SJSA1 (cell line): ENCODE measurements at regions not wholly inside any gene's neighbourhood (a gene's known extent, or its start where the extent isn't known, plus 50 kb on each side); places are given as distances from the start of the nearest gene placed in this dataset.

ENCODE experiments used
- DNase-seq, 2 experiments: peaks; one replicate each; pipeline ENCODE4 v3.0.0-alpha.2; 2015 to 2020; ENCODE audit warnings: low spot score in 2 of 2, low read depth in 1 of 2
- H3K27ac ChIP-seq: fragments of 250-450 bp; sonication (Bioruptor Pico); 2 replicates; pipeline ENCODE4 v1.5.1; 2020; ENCODE audit warnings: mild to moderate bottlenecking, moderate library complexity
- H3K27me3 ChIP-seq: fragments of 250-450 bp; sonication (Bioruptor Pico); replicated peaks from 2 replicates; pipeline ENCODE4 v1.5.1; 2020; ENCODE audit warnings: mild to moderate bottlenecking, moderate library complexity
- H3K36me3 ChIP-seq: fragments of 250-450 bp; sonication (Bioruptor Pico); 2 replicates; pipeline ENCODE4 v1.5.1; 2020; ENCODE audit warnings: mild to moderate bottlenecking
- H3K4me1 ChIP-seq: fragments of 250-450 bp; sonication (Bioruptor Pico); replicated peaks from 2 replicates; pipeline ENCODE4 v1.6.1; 2021; ENCODE audit warnings: mild to moderate bottlenecking
- H3K4me3 ChIP-seq: fragments of 250-450 bp; sonication (Bioruptor Pico); 2 replicates; pipeline ENCODE4 v1.5.1; 2020; ENCODE audit warnings: mild to moderate bottlenecking
- H3K9me3 ChIP-seq: fragments of 250-450 bp; sonication (Bioruptor Pico); replicated peaks from 2 replicates; pipeline ENCODE4 v1.5.1; 2020; ENCODE audit warnings: mild to moderate bottlenecking

DNA sequence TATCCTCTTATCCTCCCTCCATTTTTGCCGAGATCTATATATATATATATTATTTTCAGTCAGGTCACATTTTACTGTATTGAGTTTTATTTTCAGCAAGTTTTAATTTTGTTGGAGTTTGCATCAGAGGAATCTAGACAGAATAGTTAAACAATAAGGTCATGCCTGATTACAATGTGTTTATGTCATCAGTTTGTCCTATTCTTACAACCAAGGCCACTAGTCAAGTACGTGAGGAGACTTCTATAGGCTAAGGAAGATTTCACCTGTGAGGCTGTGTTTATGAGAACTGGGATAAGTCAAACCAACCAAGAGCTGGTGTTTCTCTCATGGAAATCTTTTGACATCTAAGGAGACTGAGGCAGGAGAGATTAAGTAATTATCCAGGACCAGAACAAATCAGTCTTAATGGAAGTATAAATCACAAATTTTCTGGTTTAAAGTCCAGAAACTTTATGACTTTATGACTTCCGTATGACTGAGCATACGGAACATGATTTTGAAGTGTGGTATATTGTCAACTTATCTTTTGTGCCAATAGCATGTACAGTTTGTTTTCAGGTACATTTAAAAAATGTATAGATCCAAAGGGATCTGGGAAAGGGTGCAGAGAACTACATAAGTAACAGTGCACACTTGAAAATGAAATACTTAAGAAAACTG is 100.0 kb upstream of the DTNA start:
- no peak for DNase-seq
- no peaks in the 10 kb centered on the region for H3K9me3 ChIP-seq
- H3K4me3 ChIP-seq = no peak overlapping the region
- no peak overlapping the region for H3K27ac ChIP-seq
- no peaks in the 10 kb centered on the region for H3K27me3 ChIP-seq
- H3K4me1 ChIP-seq = no peaks in the 10 kb centered on the region
- no peaks in the 10 kb centered on the region for H3K36me3 ChIP-seq

DNA sequence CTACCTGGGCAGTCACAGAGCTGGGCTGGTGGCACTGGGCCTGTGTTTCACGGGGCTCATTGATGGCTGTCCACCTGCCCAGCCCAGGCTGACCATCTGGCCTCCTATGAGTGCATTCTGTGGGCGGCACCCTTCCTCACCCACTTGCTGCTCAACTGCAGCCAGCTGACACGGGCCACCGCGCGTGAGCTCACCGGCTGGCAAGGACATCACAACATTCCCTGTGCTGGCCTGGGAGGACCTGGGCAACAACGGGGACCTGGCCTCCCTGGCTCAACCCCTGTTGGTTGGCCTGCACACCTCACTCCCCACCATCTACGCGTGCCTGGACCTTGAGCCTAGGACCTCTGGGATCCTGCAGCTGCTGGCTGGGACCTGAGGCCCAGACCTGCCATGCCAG is 98.2 kb upstream of the DTNA start:
- Histone ChIP-seq H3K27ac (no peak overlapping the region), H3K4me1 (no peaks in the 10 kb centered on the region), H3K4me3 (no peak overlapping the region), H3K27me3 (no peaks in the 10 kb centered on the region), H3K36me3 (no peaks in the 10 kb centered on the region), H3K9me3 (no peaks in the 10 kb centered on the region)
- no peak for DNase-seq

DNA sequence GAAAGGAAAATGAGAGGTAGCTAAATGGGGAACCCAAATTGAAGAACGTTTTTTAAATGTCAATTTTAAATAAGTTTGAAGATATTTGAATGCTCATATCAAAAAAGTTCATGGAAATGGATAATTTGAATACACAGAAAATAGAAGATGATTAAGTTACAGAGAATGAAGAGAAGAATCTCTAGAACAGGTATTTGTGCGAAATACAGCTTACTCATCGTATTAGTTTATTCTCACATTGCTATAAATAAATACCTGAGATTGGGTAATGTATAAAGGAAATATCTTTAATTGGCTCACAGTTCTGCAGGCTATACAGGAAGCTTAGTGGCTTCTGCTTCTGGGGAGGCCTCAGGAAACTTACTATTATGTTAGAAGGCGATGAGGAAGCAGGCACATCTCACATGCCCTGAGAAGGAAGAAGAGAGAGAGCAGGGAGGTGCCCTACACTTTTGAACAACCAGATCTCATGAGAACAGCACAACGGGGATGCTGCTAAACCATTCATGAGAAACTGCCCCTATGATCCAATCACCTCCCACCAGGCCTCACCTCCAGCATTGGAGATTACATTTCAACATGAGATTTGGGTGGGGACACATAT is 89.7 kb upstream of the DTNA start:
- Histone ChIP-seq H3K27ac (no peak overlapping the region), H3K9me3 (no peaks in the 10 kb centered on the region), H3K27me3 (no peaks in the 10 kb centered on the region), H3K4me1 (no peaks in the 10 kb centered on the region), H3K4me3 (no peak overlapping the region), H3K36me3 (no peaks in the 10 kb centered on the region)
- DNase-seq = no peak

DNA sequence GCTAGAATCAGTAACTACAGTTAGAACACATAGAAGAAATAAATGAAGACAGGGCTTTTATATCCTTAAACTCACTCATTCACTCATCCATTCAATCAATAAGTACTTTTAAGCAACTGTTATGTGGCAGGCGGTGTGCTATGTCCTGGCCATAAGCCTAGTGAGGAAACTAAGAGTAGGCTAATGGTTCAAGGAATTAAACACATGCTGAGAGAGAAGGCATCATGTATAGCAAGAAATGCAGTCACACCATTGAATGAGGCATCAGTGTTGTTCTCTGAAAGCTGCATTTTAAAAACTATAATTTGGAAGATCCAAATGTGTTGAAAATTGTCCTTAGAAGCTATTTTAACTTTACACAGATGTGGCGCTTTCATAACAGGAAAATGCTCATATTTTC is 86.5 kb upstream of the DTNA start:
- no peak overlapping the region for H3K4me3 ChIP-seq
- H3K27me3 ChIP-seq = no peaks in the 10 kb centered on the region
- H3K9me3 ChIP-seq = no peaks in the 10 kb centered on the region
- no peak for DNase-seq
- no peaks in the 10 kb centered on the region for H3K36me3 ChIP-seq
- no peak overlapping the region for H3K27ac ChIP-seq
- H3K4me1 ChIP-seq = no peaks in the 10 kb centered on the region

DNA sequence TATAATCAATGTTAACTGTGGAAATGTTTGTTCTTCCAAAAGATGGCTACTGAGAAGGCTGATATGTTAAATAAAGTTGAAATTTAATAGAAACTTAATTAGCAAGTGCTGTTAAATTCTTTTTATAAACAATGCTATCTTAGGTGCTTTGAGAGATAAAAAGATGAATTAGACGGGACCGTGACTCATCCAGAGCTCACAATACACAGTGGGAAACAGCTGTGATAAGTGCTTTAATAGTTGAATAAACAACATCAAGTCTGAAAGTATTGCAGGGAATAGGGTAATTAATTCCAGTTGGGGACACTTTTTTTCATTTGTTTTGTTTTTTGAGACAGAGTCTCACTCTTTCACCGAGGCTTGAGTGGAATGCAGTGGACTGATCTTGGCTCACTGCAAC is 85.5 kb upstream of the DTNA start:
- no peaks in the 10 kb centered on the region for H3K9me3 ChIP-seq
- no peaks in the 10 kb centered on the region for H3K36me3 ChIP-seq
- no peak overlapping the region for H3K27ac ChIP-seq
- no peaks in the 10 kb centered on the region for H3K4me1 ChIP-seq
- H3K27me3 ChIP-seq = no peaks in the 10 kb centered on the region
- DNase-seq = peak in 1 of 2 experiments; percentile 4
- H3K4me3 ChIP-seq = no peak overlapping the region

DNA sequence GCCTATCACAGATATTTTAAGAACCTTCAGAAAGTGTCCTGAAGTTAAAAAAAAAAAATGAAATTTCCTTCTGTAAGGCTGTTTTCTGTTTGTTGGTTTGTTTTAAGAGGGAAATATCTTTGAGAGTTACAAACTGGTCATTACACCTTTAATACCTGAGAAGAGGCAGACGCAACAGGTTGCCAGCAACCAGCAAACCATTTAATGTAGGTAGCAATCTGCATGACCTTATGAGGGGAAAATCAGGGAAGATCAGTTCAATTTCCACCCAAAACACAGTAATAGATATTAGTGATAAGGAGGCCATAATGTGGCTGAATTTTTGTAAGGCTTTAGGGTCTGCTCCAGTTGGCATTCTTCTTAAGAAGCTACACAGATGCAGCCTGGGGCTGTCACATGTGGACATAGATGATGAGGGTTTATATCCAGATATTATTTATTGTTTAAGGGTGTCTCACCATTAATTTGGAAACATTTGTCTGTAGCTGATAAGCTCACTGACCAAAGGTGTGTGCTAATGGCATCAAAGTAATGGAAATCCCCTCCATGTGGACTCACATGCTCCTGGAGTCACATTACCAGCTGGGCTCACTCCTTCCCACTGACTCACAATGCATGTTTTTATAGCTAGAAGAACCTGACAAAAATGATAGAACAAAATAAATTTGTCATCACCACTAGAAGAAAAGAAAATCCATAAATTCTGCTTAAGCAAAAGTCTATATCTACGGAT is 83.5 kb upstream of the DTNA start:
- no peak overlapping the region for H3K27ac ChIP-seq
- no peak overlapping the region for H3K4me3 ChIP-seq
- no peaks in the 10 kb centered on the region for H3K4me1 ChIP-seq
- no peaks in the 10 kb centered on the region for H3K27me3 ChIP-seq
- no peak for DNase-seq
- H3K9me3 ChIP-seq = no peaks in the 10 kb centered on the region
- no peaks in the 10 kb centered on the region for H3K36me3 ChIP-seq

DNA sequence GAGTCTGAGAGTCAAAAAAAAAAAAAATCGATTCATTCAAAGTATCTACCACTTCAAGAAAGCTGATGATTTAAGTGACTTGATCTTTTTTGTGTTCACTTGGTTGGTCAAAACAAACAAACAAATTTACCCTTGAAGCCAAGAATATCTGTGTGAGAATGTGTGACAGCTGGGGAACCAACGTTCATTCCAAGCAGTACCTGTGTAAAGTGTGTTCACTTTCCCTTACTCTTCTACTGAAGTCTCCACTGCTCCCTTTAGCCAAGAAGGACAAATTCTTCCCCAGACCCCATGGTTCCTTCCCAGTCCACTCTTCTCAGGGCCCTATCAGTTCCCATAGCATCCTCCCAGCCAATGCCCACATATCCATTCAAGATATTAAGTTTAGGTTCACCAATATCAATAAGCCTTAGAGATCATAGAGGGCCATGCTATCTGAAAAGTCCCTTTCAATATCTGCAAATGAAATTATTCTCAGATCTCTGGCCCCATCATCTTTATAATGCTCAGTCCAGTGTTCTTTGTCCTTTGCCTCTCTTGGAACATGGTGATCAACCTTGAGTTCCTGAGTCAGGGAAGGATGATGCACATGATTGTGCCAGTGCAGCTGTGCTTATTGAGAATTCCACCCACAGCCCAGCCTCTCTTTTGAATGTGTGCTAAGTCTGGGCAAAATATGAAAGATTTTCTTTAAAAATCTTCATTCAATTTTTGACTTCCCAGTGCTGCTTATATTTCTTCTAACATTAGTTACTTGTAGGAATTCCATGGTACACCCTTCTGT is 82.8 kb upstream of the DTNA start:
- no peak overlapping the region for H3K27ac ChIP-seq
- no peaks in the 10 kb centered on the region for H3K4me1 ChIP-seq

DNA sequence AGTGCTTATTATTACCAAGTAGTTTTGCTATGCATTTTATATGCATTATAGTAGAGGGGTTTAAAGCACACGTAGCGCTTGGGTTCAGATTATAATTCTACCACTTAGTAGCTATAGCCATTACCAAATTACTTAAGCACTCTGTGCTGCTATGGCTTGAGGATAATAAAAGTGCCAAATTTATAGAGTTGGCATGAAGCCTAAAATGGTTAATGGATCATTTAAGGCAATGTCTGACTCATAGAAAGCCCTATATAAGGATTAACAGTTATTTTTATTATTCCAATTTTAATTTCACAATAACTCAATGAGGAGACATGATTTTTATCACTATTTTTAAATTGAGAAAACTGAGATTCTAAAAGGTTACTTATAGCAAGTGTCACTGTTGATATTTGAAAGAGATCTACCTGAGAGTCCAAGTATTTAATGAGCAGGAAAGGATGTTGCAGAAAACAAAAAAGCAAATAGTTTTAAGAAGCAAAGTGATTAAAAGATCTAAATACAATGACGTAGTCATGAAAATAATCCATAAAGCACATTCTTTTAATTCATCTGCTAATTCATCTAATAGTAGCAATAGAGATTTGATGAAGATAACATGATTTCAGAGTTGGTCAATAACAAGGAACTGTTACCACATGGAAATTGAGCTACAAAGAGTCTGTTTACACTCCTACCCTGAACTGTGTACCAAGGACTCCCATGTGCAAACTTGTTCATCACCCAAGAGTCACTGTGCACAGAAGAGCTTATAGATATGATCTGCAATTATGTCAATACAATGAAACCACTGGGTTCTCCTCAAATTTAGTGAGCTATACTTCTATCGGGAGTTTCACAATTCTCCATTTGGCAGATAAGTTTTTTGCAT is 78.8 kb upstream of the DTNA start:
- Histone ChIP-seq H3K4me3 (no peak overlapping the region), H3K9me3 (no peaks in the 10 kb centered on the region), H3K4me1 (no peaks in the 10 kb centered on the region), H3K27me3 (no peaks in the 10 kb centered on the region), H3K27ac (no peak overlapping the region), H3K36me3 (no peaks in the 10 kb centered on the region)
- no peak for DNase-seq

More for the DNA sequence above, 82.8 kb upstream of the DTNA start:
- Histone ChIP-seq H3K9me3 (no peaks in the 10 kb centered on the region), H3K36me3 (no peaks in the 10 kb centered on the region), H3K27me3 (no peaks in the 10 kb centered on the region), H3K4me3 (no peak overlapping the region)
- no peak for DNase-seq

DNA sequence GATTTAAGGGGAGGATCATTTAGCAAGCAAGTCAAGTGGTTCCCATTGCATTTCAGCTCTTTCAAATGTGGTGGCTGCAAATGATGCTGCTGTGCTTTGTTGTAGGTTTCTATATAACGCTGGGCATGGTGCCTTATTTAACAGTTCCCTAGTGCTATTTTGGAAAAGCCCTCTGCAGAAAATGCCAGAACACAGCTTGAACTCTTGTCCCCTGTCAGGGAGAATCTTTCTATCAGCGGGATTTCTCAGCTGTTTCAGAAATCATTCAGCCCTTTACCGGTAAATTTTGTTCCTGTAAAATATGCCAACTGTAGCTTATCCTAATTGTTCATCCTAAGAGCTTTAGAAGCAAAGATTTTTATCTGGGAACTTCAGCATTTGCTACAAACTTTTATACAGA is 77.8 kb upstream of the DTNA start:
- no peaks in the 10 kb centered on the region for H3K4me1 ChIP-seq
- no peak overlapping the region for H3K27ac ChIP-seq
- no peaks in the 10 kb centered on the region for H3K27me3 ChIP-seq
- no peaks in the 10 kb centered on the region for H3K9me3 ChIP-seq
- H3K36me3 ChIP-seq = no peaks in the 10 kb centered on the region
- no peak for DNase-seq
- no peak overlapping the region for H3K4me3 ChIP-seq

DNA sequence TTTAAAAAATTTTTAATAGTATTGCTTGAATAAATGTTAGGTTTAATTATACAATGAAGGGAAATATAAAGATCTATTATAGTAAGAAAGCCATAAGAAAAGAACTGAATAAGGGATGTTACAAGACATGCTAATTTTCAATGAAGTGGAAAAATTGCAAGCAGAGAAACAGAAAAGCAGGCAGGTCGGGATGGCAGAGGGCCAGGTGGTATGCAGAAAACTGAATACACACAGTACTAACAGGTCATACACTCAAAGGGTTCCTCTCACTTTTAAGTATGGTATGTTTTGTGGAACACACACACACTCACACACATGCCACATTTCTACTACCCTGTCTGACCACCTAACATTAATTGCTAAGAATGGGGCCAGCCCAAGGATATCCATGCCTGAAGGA is 76.7 kb upstream of the DTNA start:
- H3K9me3 ChIP-seq = no peaks in the 10 kb centered on the region
- no peak overlapping the region for H3K4me3 ChIP-seq
- DNase-seq = no peak
- no peaks in the 10 kb centered on the region for H3K27me3 ChIP-seq
- no peaks in the 10 kb centered on the region for H3K4me1 ChIP-seq
- H3K36me3 ChIP-seq = no peaks in the 10 kb centered on the region
- H3K27ac ChIP-seq = no peak overlapping the region

DNA sequence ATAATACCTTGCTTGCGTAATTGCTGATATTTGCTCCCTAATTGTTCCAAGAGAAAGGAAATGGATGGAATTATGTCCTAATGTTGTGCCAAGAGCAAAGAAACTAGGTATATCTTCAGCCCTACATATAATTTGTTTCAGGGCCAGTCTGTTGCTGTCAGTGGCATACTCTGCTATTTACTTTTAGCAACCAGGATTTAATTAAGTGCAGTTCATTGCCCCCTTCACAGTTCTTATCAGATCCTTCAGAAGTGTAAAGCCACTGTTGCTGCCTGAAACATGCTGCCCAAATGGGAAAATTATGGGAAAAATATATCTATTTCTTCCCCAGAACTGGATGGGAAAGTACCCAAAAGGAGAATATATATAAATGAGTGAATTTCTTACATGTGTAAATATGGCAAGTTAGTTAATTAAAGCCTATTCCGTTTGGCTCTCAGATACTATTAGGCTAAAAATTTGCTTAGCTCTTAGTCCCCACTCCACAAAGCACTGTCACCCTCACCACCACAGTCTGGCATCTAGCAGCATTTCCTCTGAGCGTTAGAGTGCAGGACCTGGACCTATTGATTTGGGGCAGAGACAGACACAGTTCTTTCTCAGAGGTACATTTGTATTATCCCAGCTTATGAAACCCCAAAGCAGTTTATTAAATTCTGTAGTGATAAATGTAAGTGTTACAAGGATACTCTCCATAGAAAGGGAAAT is 72.8 kb upstream of the DTNA start:
- no peak overlapping the region for H3K4me3 ChIP-seq
- no peaks in the 10 kb centered on the region for H3K9me3 ChIP-seq
- no peak for DNase-seq
- no peak overlapping the region for H3K27ac ChIP-seq
- H3K27me3 ChIP-seq = no peaks in the 10 kb centered on the region
- no peaks in the 10 kb centered on the region for H3K4me1 ChIP-seq
- no peaks in the 10 kb centered on the region for H3K36me3 ChIP-seq

DNA sequence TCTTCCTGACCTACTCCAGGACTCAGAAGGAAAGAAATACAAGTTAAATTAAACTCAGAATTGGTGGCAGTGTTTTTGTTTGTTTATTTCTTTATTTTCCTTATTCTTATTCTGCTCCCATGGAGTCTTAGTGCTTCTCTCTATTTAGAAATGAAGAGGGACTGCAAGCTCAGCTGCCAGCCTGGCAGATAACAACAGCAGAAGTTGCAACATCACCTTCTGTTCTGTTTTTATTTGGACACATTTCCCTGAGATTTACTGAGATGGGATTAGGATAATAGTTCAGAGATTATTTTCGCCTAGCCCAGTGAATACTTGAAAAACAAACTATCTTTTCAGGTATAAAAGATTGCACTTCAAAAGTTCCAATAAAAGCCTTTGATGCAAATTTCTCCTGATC is 70.4 kb upstream of the DTNA start:
- no peak for DNase-seq
- H3K36me3 ChIP-seq = no peaks in the 10 kb centered on the region

DNA sequence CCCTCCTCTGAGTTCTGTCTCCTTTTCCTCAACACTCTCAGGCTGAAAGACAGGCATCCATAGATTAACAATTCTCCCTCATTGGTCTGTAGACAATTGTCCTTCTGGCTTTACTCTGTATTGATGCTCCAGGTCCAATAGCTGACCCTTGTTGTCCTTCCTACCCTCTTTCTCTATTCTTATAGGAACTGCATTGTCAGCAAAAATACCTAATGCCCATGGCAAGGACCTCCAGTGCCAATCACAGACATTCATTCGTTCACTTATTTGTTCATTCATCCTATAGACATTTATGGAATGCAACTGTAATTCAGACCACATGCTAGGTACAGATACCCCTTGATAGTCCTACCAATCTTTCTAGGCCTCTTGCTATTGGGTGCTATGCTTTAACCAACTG is 69.8 kb upstream of the DTNA start:
- Histone ChIP-seq H3K27ac (no peak overlapping the region), H3K36me3 (no peaks in the 10 kb centered on the region), H3K27me3 (no peaks in the 10 kb centered on the region), H3K4me3 (no peak overlapping the region), H3K9me3 (no peaks in the 10 kb centered on the region), H3K4me1 (no peaks in the 10 kb centered on the region)
- no peak for DNase-seq

More for the DNA sequence above, 70.4 kb upstream of the DTNA start:
- no peaks in the 10 kb centered on the region for H3K9me3 ChIP-seq
- no peaks in the 10 kb centered on the region for H3K4me1 ChIP-seq
- no peaks in the 10 kb centered on the region for H3K27me3 ChIP-seq
- H3K27ac ChIP-seq = no peak overlapping the region
- no peak overlapping the region for H3K4me3 ChIP-seq
